ENCODE measurements at regions not wholly inside any gene's neighbourhood (a gene's known extent, or its start where the extent isn't known, plus 50 kb on each side); places are given as distances from the start of the nearest gene placed in this dataset.

GRCh38 chr22:47695176-47695575 lies 932.7 kb downstream of the TBC1D22A start:
- TF ChIP-seq EZH2phosphoT487 (IDR thresholded peaks at IDR 0.05; ENCODE audit: borderline replicate concordance), result no peak
- TF ChIP-seq, protein P1, sequence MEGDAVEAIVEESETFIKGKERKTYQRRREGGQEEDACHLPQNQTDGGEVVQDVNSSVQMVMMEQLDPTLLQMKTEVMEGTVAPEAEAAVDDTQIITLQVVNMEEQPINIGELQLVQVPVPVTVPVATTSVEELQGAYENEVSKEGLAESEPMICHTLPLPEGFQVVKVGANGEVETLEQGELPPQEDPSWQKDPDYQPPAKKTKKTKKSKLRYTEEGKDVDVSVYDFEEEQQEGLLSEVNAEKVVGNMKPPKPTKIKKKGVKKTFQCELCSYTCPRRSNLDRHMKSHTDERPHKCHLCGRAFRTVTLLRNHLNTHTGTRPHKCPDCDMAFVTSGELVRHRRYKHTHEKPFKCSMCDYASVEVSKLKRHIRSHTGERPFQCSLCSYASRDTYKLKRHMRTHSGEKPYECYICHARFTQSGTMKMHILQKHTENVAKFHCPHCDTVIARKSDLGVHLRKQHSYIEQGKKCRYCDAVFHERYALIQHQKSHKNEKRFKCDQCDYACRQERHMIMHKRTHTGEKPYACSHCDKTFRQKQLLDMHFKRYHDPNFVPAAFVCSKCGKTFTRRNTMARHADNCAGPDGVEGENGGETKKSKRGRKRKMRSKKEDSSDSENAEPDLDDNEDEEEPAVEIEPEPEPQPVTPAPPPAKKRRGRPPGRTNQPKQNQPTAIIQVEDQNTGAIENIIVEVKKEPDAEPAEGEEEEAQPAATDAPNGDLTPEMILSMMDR (conservative IDR thresholded peaks at IDR 0.05; ENCODE audit: low read length), result no peak
- Histone ChIP-seq H3K27me3 (ENCODE audit: insufficient read depth, low read length, poor library complexity, severe bottlenecking) (no peaks in the 10 kb centered on the region), H3K9me2 (replicated peaks; ENCODE audit: low read depth, low read length) (no peaks in the 10 kb centered on the region), H3K4me3 (ENCODE audit: low read length, poor library complexity, severe bottlenecking) (no peak overlapping the region), H3K9ac (ENCODE audit: low read depth, low read length, poor library complexity, severe bottlenecking) (no peak overlapping the region), H4K20me1 (ENCODE audit: insufficient read depth, low read length, poor library complexity, severe bottlenecking) (no peaks in the 10 kb centered on the region), H3K36me3 (ENCODE audit: insufficient read depth, low read length) (no peaks in the 10 kb centered on the region), H3K4me2 (ENCODE audit: low read depth, low read length, poor library complexity, severe bottlenecking) (no peak overlapping the region), H3K4me1 (ENCODE audit: insufficient read depth, low read length, poor library complexity, severe bottlenecking) (no peaks in the 10 kb centered on the region), H2AFZ (ENCODE audit: low read length) (no peak overlapping the region), H3K79me2 (ENCODE audit: insufficient read depth, low read length) (no peaks in the 10 kb centered on the region), H3F3A (ENCODE audit: low read depth) (no peaks in the 10 kb centered on the region), H3K9me3 (ENCODE audit: insufficient read depth, low read depth, low read length) (peaks cover 3% of the 10 kb centered on the region; the same call in 1 of the 2 replicates)

DNA sequence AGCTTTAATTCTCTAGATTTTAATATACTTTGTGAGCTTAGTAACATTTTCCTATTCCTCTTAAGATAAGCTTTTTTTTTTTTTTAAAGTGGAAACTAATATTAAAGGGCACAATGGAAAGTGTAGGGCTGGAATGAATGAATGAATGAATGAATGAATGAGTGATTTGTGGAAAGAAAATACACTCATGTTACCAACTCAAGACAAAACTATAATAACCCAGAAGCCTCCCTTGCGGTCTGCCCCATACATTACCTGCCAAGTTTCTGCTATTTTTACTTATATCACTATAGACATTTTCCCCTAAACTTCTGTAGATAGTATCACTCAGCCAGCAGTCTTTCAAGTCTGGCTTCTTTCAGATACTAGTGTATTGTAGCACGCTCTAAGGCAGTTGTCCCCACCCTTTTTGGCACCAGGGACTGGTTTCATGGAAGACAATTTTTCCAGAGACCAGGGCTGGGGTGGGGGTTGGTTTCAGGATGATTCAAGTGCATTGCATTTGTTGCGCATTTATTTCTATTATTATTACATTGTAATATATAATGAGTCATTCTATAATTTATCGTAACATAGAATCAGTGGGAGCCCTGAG lies 932.2 kb downstream of the TBC1D22A start:
- Histone ChIP-seq H3K27me3 (ENCODE audit: insufficient read depth, low read length, poor library complexity, severe bottlenecking) (no peaks in the 10 kb centered on the region), H3K9ac (ENCODE audit: low read depth, low read length, poor library complexity, severe bottlenecking) (no peak overlapping the region), H3K79me2 (ENCODE audit: insufficient read depth, low read length) (no peaks in the 10 kb centered on the region), H3K4me2 (ENCODE audit: low read depth, low read length, poor library complexity, severe bottlenecking) (no peak overlapping the region), H3K36me3 (ENCODE audit: insufficient read depth, low read length) (no peaks in the 10 kb centered on the region), H3K4me1 (ENCODE audit: insufficient read depth, low read length, poor library complexity, severe bottlenecking) (no peaks in the 10 kb centered on the region), H3K4me3 (ENCODE audit: low read length, poor library complexity, severe bottlenecking) (no peak overlapping the region), H4K20me1 (ENCODE audit: insufficient read depth, low read length, poor library complexity, severe bottlenecking) (no peaks in the 10 kb centered on the region), H3K9me2 (replicated peaks; ENCODE audit: low read depth, low read length) (no peaks in the 10 kb centered on the region), H3K9me3 (ENCODE audit: insufficient read depth, low read depth, low read length) (peaks cover 3% of the 10 kb centered on the region; the same call in 1 of the 2 replicates), H3F3A (ENCODE audit: low read depth) (no peaks in the 10 kb centered on the region), H2AFZ (ENCODE audit: low read length) (no peak overlapping the region)
- TF ChIP-seq, protein P1 (conservative IDR thresholded peaks at IDR 0.05; ENCODE audit: low read length), result no peak
- TF ChIP-seq EZH2phosphoT487 (IDR thresholded peaks at IDR 0.05; ENCODE audit: borderline replicate concordance), result no peak

DNA sequence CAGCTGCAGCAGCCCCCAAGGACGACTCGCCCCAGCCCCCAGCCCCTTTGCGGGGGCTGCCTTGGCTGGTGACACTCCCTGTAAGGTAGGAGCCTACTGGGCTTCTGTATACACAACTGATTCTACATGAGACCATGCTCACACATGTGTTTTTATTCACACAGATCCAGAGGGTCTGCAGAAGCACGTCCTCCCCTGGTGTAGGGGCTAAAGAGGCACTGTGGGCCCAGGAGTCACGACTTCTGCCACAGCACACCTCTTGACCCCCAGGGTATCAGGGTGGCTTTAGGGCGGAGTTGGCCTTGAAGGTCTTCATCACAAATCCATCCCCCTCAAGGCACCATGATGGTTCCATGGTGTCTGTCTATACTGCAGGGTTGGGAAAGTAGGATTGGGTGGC lies 931.2 kb downstream of the TBC1D22A start:
- H3K79me2 ChIP-seq (ENCODE audit: insufficient read depth, low read length), result no peaks in the 10 kb centered on the region
- H4K20me1 ChIP-seq (ENCODE audit: insufficient read depth, low read length, poor library complexity, severe bottlenecking), result no peaks in the 10 kb centered on the region
- H3K4me3 ChIP-seq (ENCODE audit: low read length, poor library complexity, severe bottlenecking), result no peak overlapping the region
- H3K27me3 ChIP-seq (ENCODE audit: insufficient read depth, low read length, poor library complexity, severe bottlenecking), result no peaks in the 10 kb centered on the region
- no peaks in the 10 kb centered on the region for H3K36me3 ChIP-seq (ENCODE audit: insufficient read depth, low read length)
- TF ChIP-seq, protein P1 (conservative IDR thresholded peaks at IDR 0.05; ENCODE audit: low read length), result no peak
- no peak for TF ChIP-seq EZH2phosphoT487 (IDR thresholded peaks at IDR 0.05; ENCODE audit: borderline replicate concordance)
- no peak overlapping the region for H2AFZ ChIP-seq (ENCODE audit: low read length)
- H3K9me2 ChIP-seq (replicated peaks; ENCODE audit: low read depth, low read length), result no peaks in the 10 kb centered on the region
- peaks cover 3% of the 10 kb centered on the region; the same call in 1 of the 2 replicates for H3K9me3 ChIP-seq (ENCODE audit: insufficient read depth, low read depth, low read length)
- H3K4me1 ChIP-seq (ENCODE audit: insufficient read depth, low read length, poor library complexity, severe bottlenecking), result no peaks in the 10 kb centered on the region
- no peaks in the 10 kb centered on the region for H3F3A ChIP-seq (ENCODE audit: low read depth)
- no peak overlapping the region for H3K9ac ChIP-seq (ENCODE audit: low read depth, low read length, poor library complexity, severe bottlenecking)
- no peak overlapping the region for H3K4me2 ChIP-seq (ENCODE audit: low read depth, low read length, poor library complexity, severe bottlenecking)
